ENCODE measurements at regions not wholly inside any gene's neighbourhood (a gene's known extent, or its start where the extent isn't known, plus 50 kb on each side); places are given as distances from the start of the nearest gene placed in this dataset.
A peak's percentile ranks its signal among the peaks of the same experiment; 100 is the strongest.

GRCh38 chr16:47973552-47973951 is 182.2 kb downstream of the ABCC12 start:
- no peaks in the 10 kb centered on the region for H4K20me1 ChIP-seq (ENCODE audit: insufficient read depth)
- no peaks in the 10 kb centered on the region for H3K79me2 ChIP-seq (ENCODE audit: insufficient read depth)
- H3K4me3 ChIP-seq = no peak overlapping the region
- H3K27me3 ChIP-seq (replicated peaks; ENCODE audit: insufficient read depth) = no peaks in the 10 kb centered on the region
- no peaks in the 10 kb centered on the region; the same call in 1 of the 2 replicates for H3K9me2 ChIP-seq (ENCODE audit: insufficient read depth)
- in situ Hi-C loops (cut with MboI) = no loop called here
- H3K9me3 ChIP-seq (ENCODE audit: low read depth) = no peaks in the 10 kb centered on the region
- no peak for DNase-seq
- no peak overlapping the region for H3K27ac ChIP-seq
- TF ChIP-seq EZH2phosphoT487 (IDR thresholded peaks at IDR 0.05; ENCODE audit: insufficient read depth, low read depth) (no peak), EZH2 (IDR thresholded peaks at IDR 0.05; ENCODE audit: insufficient read depth, poor library complexity, severe bottlenecking) (no peak)
- H3K36me3 ChIP-seq (ENCODE audit: low read depth) = no peaks in the 10 kb centered on the region
- no peak overlapping the region for H2AFZ ChIP-seq
- WGBS, 2 experiments (ENCODE audit: low coverage in 1 of 2, low lambda C conversion rate in 2 of 2, missing lambda C conversion rate in 2 of 2) = 63 to 65% methylated on average over 7 of the region's 7 CpGs
- H3K4me2 ChIP-seq (ENCODE audit: unreplicated experiment) = no peak overlapping the region
- no peak overlapping the region for H3K9ac ChIP-seq
- H3F3A ChIP-seq (ENCODE audit: insufficient read depth) = no peaks in the 10 kb centered on the region
- H3K4me1 ChIP-seq (ENCODE audit: insufficient read depth) = no peaks in the 10 kb centered on the region

DNA sequence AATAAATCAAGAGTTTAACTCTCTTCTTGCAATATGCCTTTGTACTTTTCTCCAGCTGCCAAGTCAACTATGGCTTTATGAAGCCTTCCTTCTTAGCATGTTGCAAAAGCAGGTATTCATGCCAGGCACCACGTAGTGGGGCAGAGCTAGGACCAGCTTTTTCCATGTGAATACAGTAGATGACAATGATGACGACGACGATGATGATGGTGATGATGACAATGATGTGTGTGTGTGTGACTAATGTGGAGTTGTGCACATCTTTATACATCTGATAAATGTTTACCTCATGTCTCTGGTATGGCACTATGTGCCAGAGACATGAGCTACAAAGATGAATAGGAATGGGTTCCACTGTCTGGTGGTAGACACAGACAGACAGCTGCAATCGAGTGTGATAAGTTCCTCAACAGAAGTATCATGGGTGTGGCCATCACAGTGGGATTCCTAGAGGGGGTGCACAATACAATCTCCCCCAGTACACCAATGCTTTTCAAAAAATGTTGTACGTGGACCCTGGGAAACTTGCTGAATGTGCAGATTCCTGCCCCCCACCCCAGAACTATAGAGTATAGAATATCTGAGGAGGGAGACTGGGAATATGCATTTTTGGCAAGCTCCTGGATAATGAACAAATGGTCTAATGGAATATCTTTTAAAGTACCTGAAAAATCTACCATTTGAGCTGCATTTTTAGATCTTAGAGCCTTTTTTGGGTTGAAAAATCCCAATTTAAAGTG is 183.4 kb downstream of the ABCC12 start:
- Histone ChIP-seq H3K4me2 (ENCODE audit: unreplicated experiment) (no peak overlapping the region), H2AFZ (no peak overlapping the region), H4K20me1 (ENCODE audit: insufficient read depth) (no peaks in the 10 kb centered on the region), H3K36me3 (ENCODE audit: low read depth) (no peaks in the 10 kb centered on the region), H3F3A (ENCODE audit: insufficient read depth) (no peaks in the 10 kb centered on the region), H3K9ac (no peak overlapping the region), H3K9me2 (ENCODE audit: insufficient read depth) (no peaks in the 10 kb centered on the region; the same call in 1 of the 2 replicates), H3K27me3 (replicated peaks; ENCODE audit: insufficient read depth) (no peaks in the 10 kb centered on the region), H3K27ac (no peak overlapping the region), H3K4me3 (no peak overlapping the region), H3K79me2 (ENCODE audit: insufficient read depth) (no peaks in the 10 kb centered on the region), H3K4me1 (ENCODE audit: insufficient read depth) (no peaks in the 10 kb centered on the region), H3K9me3 (ENCODE audit: low read depth) (no peaks in the 10 kb centered on the region)
- in situ Hi-C loops (cut with MboI) = no loop called here
- TF ChIP-seq EZH2phosphoT487 (IDR thresholded peaks at IDR 0.05; ENCODE audit: insufficient read depth, low read depth) = no peak
- TF ChIP-seq EZH2 (IDR thresholded peaks at IDR 0.05; ENCODE audit: insufficient read depth, poor library complexity, severe bottlenecking) = no peak
- no peak for DNase-seq
- 32 to 35% methylated on average over 6 of the region's 6 CpGs for WGBS, 2 experiments (ENCODE audit: low coverage in 1 of 2, low lambda C conversion rate in 2 of 2, missing lambda C conversion rate in 2 of 2)

DNA sequence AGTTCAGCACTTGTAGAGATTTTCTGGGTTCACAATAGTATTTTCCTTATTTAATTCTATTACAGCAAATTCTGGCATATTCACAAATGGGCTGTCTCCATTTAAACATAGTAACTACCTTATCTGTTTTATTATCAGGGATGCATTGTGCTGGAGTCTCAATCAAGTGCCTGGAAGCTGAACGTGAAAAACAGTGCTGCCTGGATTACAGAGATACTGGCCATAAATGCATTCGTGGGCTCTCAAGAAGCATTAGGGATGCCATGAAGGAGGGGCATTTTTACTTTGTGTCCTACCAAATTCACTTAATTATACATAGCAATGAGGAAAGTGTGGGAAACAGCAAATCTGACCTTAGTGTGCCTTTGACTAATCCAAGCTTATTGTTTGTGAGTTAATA is 184.6 kb downstream of the ABCC12 start:
- no peaks in the 10 kb centered on the region for H3K79me2 ChIP-seq (ENCODE audit: insufficient read depth)
- no peaks in the 10 kb centered on the region for H3F3A ChIP-seq (ENCODE audit: insufficient read depth)
- H3K27ac ChIP-seq = no peak overlapping the region
- no peaks in the 10 kb centered on the region; the same call in 1 of the 2 replicates for H3K9me2 ChIP-seq (ENCODE audit: insufficient read depth)
- no peak overlapping the region for H2AFZ ChIP-seq
- no peaks in the 10 kb centered on the region for H3K27me3 ChIP-seq (replicated peaks; ENCODE audit: insufficient read depth)
- H3K4me2 ChIP-seq (ENCODE audit: unreplicated experiment) = no peak overlapping the region
- H3K9me3 ChIP-seq (ENCODE audit: low read depth) = no peaks in the 10 kb centered on the region
- TF ChIP-seq EZH2 (IDR thresholded peaks at IDR 0.05; ENCODE audit: insufficient read depth, poor library complexity, severe bottlenecking) (no peak), EZH2phosphoT487 (IDR thresholded peaks at IDR 0.05; ENCODE audit: insufficient read depth, low read depth) (no peak)
- in situ Hi-C loops (cut with MboI) = no loop called here
- H3K36me3 ChIP-seq (ENCODE audit: low read depth) = no peaks in the 10 kb centered on the region
- no peaks in the 10 kb centered on the region for H3K4me1 ChIP-seq (ENCODE audit: insufficient read depth)
- DNase-seq = no peak
- no peak overlapping the region for H3K9ac ChIP-seq
- WGBS, 2 experiments (ENCODE audit: low coverage in 1 of 2, low lambda C conversion rate in 2 of 2, missing lambda C conversion rate in 2 of 2) = 6 to 12% methylated on average over 2 of the region's 2 CpGs
- H3K4me3 ChIP-seq = no peak overlapping the region
- no peaks in the 10 kb centered on the region for H4K20me1 ChIP-seq (ENCODE audit: insufficient read depth)

DNA sequence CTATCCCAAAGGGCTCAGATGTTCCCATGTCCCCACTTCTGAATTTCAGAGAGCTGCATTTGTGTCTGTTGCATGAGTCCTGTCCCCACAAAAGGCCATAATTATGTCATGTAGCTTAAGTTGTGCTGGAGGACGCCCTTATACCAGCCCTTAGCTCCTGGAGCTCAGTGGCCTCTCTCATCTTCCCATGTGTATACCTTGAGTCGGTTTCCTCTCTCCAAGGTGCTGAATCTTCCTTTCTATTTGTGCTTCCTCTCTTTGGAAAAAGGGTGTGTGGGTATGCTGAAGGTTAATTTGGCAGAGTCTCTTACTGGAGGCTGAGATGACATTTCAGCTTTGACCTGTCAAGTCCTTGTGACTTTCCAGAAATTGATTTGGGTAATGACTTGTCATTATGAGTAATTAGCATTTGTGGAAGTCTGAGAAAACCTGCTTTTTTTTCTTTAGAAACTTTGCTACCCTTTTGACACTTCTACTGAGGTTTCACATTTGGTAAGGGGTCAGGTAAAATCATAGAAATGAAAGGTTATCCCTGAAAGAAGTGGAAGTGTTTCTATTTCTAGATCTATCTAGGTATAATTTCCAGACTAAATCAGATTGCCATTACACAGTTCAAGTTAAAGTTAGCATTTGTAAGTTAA is 185.4 kb downstream of the ABCC12 start:
- Histone ChIP-seq H3K9me2 (ENCODE audit: insufficient read depth) (no peaks in the 10 kb centered on the region; the same call in 1 of the 2 replicates), H3K27me3 (replicated peaks; ENCODE audit: insufficient read depth) (no peaks in the 10 kb centered on the region), H2AFZ (no peak overlapping the region), H3K27ac (no peak overlapping the region), H3K4me3 (no peak overlapping the region), H3K9ac (no peak overlapping the region), H4K20me1 (ENCODE audit: insufficient read depth) (no peaks in the 10 kb centered on the region), H3K4me1 (ENCODE audit: insufficient read depth) (no peaks in the 10 kb centered on the region), H3K36me3 (ENCODE audit: low read depth) (no peaks in the 10 kb centered on the region), H3K9me3 (ENCODE audit: low read depth) (no peaks in the 10 kb centered on the region), H3K4me2 (ENCODE audit: unreplicated experiment) (no peak overlapping the region), H3K79me2 (ENCODE audit: insufficient read depth) (no peaks in the 10 kb centered on the region), H3F3A (ENCODE audit: insufficient read depth) (no peaks in the 10 kb centered on the region)
- DNase-seq = peak; percentile 53
- in situ Hi-C loops (cut with MboI) = no loop called here
- WGBS, 2 experiments (ENCODE audit: low coverage in 1 of 2, low lambda C conversion rate in 2 of 2, missing lambda C conversion rate in 2 of 2) = 3 to 5% methylated on average over 2 of the region's 2 CpGs
- TF ChIP-seq EZH2phosphoT487 (IDR thresholded peaks at IDR 0.05; ENCODE audit: insufficient read depth, low read depth) (no peak), EZH2 (IDR thresholded peaks at IDR 0.05; ENCODE audit: insufficient read depth, poor library complexity, severe bottlenecking) (no peak)
